Epidermal melanocyte (primary cell): ENCODE measurements at regions not wholly inside any gene's neighbourhood (a gene's known extent, or its start where the extent isn't known, plus 50 kb on each side); places are given as distances from the start of the nearest gene placed in this dataset.

ENCODE experiments used
- DNase-seq: peaks from one replicate; pipeline ENCODE4 v3.0.0; 2011; ENCODE audit warnings: low spot score; ENCODE audit not compliant: insufficient read length

DNA sequence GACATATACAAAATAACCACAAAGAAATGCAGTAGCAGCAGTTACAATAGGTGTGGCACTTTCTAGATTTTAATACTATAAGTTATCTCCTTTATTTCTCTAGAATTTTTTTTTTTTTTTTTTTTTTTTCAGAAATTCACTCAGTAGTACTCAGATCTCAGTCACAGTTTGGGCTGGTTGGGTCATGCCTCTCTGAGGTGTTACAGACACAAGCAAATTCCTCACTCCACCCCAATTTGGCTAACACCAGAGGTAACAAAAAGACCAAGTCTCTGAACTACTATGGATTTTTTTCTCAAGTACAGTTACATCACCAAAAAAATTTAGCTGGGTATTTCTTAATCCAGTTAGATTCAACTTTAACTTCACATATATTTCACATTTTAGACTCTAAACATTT, 985.1 kb upstream of the LRRN3 start:
- no peak for DNase-seq

DNA sequence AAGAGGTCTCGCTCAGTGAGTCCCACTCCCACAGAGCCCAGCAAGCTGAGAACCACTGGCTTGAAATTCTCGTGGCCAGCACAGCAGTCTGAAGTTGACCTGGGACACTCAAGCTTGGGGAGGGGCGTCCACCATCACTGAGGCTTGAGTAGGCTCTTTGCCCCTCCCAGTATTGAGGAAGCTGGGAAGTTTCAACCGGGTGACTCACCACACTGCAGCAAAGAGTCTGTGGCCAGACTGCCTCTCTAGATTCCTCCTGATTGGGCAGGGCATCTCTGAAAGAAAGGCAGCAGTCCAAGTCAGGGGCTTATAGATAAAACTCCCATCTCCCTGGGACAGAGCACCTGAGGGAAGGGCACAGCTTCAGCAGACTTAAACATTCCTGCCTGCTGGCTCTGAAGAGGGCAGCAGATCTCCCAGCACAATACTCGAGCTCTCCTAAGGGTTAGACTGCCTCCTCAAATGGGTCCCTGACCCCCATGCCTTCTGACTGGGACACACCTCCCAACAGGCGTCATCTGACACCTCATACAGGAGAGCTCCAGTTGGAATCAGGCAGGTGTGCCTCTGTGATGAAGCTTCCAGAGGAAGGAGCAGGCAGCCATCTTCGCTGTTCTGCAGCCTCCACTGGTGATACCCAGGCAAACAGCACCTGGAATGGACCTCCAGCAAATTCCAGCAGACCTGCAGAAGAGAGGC, 970.9 kb upstream of the LRRN3 start:
- no peak for DNase-seq

GRCh38 chr7:110129159-110129558, 961.8 kb upstream of the LRRN3 start:
- DNase-seq = no peak

- DNase-seq = no peak
Measured at GRCh38 chr7:110130669-110131068, 960.3 kb upstream of the LRRN3 start.

GRCh38 chr7:110131344-110131743, 959.6 kb upstream of the LRRN3 start:
- DNase-seq = no peak

DNA sequence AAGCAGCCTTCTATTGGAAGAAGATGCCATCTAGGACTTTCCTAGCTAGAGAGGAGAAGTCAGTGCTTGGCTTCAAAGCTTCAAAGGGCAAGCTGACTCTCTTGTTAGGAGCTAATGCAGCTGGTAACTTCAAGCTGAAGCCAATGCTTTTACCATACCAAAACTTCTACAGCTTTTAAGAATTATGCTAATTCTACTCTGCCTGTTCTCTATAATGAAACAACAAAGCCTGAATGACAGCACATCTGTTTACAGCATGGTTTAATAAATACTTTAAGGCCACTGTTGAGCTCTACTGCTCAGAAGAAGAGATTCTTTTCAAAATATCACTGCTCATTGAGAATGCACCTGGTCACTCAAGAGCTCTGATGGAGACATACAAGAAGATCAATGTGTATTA, 951.9 kb upstream of the LRRN3 start:
- DNase-seq = no peak

DNA sequence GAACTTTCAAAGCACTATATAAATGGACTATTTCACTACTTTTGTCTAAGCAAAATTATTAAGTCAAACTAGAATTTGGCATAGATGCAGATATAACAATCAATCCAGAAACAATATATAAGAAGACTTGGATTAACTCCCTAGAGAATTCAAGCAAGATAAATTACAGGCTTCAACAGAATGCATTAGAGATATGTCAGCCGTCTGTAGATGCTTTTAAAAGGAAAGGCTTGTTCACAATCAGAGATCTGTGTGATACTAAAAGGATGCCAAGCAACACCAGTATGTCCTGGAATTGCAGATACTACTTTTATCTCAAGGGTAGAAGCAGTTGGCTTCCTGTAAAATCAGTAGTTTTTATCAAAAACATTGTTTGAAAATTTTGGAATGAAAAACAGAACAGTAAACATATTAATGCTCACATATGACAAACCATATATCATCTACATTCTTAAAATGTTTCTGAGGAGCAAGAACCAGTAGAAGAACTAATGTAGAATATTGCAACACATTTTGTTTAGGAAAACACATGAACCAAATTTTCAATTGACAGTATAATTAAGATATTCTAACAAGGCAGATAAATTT, 947.9 kb upstream of the LRRN3 start:
- no peak for DNase-seq

- DNase-seq = no peak
Measured at GRCh38 chr7:110144599-110144998, 946.3 kb upstream of the LRRN3 start.

- no peak for DNase-seq
Measured at GRCh38 chr7:110148054-110148453, 942.9 kb upstream of the LRRN3 start.

DNA sequence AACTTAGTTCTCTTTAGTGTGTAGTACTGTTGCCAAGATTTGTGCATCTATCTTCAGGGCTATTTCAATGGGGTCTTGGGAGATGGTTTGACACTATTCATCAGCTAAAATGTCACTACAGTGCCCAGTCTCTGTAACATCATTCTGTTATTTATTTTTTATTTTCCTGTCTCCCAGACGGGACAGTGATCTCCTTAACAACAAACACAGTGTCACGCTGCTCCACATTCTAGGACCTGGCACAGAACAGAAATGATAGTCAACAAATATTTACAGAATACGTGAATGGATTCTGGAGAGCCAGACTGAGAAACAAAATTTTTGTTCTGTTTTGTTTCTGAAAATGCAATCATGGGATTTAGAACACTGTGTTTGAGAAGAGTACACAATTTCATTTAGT, 937.7 kb upstream of the LRRN3 start:
- no peak for DNase-seq

DNA sequence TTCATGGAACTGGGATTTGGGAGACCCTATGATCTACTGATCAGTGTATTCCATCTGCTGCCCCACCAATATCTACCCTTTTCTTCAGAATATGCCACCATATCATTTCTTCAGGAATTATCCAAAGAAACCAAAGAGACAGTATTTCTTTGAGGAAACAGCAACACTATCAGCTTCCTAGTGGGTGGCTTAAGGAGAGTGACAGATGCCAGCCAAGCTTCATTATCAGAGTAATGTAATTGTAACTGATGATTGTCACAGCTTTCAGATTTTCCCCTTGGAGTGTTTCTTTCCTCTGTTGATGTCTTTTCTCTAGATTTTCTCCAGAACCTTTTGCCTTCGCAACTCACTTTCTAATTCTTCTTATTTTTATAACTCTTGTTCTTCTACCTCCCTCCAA, 934.4 kb upstream of the LRRN3 start:
- no peak for DNase-seq

DNA sequence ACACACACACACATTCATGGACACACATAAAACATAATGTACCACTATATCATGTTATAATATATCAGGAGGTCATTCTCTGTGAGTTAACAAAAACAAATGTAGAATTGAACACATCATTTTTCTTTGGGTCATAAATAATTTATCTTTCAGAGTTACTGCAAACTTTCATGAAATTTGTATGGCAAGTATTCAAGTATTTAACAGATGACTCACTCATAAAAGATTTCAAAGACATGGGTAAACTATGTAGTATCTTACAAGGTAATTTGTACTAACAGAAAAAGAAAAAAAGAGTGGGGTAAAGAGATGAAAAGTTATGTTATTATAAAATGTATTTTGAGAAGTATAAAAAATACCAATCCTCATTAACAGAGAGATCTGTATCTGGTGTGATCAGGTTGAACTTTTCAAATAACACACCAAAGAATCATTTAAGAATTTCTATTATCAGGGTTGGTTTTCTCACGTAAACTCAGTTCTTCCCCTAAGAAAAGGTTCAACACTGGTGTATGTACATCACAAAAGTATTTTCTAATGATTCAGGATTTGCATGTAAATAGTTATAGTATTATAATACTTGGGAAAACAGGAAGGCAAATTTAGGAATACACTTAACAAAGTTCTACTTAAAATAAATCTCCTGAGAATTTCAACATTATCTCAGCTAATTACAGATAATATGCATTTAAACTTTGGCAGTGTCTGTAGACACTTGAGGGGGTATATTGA, 933.1 kb upstream of the LRRN3 start:
- DNase-seq = no peak

DNA sequence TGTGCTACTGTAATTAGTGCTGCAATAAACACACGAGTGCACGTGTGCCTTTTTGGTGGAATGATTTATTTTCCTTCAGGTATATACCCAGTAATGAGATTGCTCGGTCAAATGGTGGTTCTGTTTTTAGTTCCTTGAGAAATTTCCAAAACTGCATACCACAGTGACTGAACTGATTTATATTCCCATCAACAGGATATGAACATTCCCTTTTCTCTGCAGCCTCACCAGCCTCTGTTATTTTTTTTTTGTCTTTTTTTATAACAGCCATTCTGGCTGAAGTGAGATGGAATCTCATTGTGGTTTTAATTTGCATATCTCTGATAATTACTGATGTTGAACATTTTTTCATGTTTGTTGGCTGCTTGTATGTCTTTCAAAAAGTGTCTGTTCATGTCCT, 922.9 kb upstream of the LRRN3 start:
- DNase-seq = no peak

DNA sequence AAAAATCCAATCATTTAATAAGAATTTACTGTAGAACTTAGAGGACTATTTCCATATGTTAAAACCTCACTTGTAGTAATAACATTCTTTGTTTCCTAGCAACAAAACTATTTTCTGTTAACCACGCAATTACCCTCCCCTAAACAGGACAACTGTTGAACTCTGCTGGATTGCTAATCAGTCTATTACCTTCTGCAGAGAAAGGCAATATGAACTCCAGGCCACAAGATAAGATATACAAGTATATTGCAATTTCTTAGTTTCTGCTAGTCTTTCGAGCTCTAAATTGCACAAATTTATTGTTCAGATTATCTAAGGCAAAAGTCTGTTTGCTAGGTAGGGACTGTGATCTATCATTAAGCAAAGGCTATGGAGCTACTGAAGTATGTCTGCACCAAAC, 920.1 kb upstream of the LRRN3 start:
- DNase-seq = no peak

DNA sequence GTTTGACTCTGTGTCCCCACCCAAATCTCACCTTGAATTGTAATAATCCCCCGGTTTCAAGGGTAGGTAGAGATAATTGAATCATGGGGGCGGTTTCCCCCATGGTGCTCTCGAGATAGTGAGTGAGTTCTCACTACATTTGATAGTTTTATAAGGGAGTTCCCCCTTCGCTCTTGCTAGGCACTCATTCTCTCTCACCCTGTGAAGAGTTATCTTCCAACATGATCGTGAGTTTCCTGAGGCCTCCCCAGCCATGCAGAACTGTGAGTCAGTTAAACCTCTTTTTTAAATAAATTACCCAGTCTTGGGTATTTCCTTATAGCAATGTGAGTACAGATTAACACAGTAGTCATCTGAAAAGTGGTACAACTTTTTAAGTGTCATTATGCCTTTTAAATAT, 913.5 kb upstream of the LRRN3 start:
- DNase-seq = no peak

GRCh38 chr7:110179037-110179436, 911.9 kb upstream of the LRRN3 start:
- no peak for DNase-seq

DNA sequence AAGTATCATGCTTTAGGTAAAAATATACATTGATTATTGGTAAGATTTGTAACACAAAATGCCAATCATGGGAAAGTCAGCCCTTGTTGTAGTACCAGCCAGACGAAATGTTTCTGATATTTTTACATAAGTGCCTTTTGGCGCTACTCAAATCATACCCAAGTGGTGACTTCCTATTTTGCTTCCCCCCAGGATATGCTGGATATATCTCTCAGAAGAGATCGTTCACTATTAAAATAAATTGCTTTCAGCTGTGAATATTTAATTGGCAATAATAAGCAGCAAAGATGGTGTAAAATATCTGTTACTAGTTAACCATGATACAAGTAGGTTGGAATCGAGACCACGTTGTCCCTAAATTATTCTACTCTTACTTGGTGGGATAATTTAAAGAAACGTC, 909.2 kb upstream of the LRRN3 start:
- no peak for DNase-seq

DNA sequence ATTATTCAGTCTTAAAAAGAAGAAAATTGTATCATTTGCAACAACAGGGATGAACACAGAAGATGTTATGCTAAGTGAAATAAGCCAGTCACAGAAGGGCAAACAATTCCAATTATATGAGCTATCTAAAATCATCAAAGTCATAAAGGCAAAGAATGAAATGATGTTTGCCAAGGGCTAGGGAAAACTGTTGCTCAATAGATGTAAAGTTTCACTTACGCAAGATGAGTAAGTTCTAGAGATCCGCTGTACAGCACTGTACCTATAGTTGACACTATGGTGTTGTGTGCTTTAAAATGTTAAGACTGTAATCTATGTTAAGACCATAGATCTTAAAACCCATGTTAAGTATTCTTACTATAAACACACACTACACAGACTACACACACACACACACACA, 904.6 kb upstream of the LRRN3 start:
- no peak for DNase-seq

- DNase-seq = no peak
Measured at GRCh38 chr7:110187877-110188554, 902.9 kb upstream of the LRRN3 start.

- no peak for DNase-seq
Measured at GRCh38 chr7:110204527-110204926, 886.4 kb upstream of the LRRN3 start.

GRCh38 chr7:110205899-110206298, 885.0 kb upstream of the LRRN3 start:
- no peak for DNase-seq

DNA sequence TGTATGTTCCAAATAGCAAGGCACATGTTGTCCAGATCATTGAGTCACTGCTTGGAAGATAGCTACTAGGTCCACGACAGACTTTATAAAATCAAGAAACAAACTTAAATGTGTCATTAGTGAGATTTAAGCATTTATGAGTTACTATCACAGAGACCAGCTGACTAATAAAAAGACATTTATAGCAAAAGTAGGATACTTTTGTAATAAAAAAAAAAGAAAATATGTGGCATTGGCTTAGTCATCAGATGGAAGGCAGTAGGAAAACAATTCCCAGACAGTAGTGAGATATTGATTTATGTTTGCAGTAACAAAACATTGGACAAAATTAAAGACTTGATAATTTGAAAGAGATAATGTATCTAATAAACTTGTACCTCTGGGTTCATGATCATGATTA, 881.0 kb upstream of the LRRN3 start:
- no peak for DNase-seq
